ENCODE measurements at regions not wholly inside any gene's neighbourhood (a gene's known extent, or its start where the extent isn't known, plus 50 kb on each side); places are given as distances from the start of the nearest gene placed in this dataset.

GRCh38 chr4:54473077-54473545 lies 184.6 kb upstream of the KIT start (continued):
- TF ChIP-seq, protein P1, sequence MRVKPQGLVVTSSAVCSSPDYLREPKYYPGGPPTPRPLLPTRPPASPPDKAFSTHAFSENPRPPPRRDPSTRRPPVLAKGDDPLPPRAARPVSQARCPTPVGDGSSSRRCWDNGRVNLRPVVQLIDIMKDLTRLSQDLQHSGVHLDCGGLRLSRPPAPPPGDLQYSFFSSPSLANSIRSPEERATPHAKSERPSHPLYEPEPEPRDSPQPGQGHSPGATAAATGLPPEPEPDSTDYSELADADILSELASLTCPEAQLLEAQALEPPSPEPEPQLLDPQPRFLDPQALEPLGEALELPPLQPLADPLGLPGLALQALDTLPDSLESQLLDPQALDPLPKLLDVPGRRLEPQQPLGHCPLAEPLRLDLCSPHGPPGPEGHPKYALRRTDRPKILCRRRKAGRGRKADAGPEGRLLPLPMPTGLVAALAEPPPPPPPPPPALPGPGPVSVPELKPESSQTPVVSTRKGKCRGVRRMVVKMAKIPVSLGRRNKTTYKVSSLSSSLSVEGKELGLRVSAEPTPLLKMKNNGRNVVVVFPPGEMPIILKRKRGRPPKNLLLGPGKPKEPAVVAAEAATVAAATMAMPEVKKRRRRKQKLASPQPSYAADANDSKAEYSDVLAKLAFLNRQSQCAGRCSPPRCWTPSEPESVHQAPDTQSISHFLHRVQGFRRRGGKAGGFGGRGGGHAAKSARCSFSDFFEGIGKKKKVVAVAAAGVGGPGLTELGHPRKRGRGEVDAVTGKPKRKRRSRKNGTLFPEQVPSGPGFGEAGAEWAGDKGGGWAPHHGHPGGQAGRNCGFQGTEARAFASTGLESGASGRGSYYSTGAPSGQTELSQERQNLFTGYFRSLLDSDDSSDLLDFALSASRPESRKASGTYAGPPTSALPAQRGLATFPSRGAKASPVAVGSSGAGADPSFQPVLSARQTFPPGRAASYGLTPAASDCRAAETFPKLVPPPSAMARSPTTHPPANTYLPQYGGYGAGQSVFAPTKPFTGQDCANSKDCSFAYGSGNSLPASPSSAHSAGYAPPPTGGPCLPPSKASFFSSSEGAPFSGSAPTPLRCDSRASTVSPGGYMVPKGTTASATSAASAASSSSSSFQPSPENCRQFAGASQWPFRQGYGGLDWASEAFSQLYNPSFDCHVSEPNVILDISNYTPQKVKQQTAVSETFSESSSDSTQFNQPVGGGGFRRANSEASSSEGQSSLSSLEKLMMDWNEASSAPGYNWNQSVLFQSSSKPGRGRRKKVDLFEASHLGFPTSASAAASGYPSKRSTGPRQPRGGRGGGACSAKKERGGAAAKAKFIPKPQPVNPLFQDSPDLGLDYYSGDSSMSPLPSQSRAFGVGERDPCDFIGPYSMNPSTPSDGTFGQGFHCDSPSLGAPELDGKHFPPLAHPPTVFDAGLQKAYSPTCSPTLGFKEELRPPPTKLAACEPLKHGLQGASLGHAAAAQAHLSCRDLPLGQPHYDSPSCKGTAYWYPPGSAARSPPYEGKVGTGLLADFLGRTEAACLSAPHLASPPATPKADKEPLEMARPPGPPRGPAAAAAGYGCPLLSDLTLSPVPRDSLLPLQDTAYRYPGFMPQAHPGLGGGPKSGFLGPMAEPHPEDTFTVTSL (CRISPR knock-in tag; IDR thresholded peaks at IDR 0.05; ENCODE audit: borderline replicate concordance): peak; percentile 47; the same call in 1 of the 2 replicates
- TF ChIP-seq PRMT3 (CRISPR knock-in tag; IDR thresholded peaks at IDR 0.05; ENCODE audit: borderline replicate concordance, low read depth) (no peak), ZNF292 (CRISPR knock-in tag; IDR thresholded peaks at IDR 0.05; ENCODE audit: borderline replicate concordance, low read depth) (no peak), ZFP36L2 (CRISPR knock-in tag; IDR thresholded peaks at IDR 0.05) (no peak), ZXDC (CRISPR knock-in tag; IDR thresholded peaks at IDR 0.05) (no peak), NR2F2 (IDR thresholded peaks at IDR 0.05; ENCODE audit: borderline replicate concordance, low read depth) (no peak)
- TF ChIP-seq, protein P2, sequence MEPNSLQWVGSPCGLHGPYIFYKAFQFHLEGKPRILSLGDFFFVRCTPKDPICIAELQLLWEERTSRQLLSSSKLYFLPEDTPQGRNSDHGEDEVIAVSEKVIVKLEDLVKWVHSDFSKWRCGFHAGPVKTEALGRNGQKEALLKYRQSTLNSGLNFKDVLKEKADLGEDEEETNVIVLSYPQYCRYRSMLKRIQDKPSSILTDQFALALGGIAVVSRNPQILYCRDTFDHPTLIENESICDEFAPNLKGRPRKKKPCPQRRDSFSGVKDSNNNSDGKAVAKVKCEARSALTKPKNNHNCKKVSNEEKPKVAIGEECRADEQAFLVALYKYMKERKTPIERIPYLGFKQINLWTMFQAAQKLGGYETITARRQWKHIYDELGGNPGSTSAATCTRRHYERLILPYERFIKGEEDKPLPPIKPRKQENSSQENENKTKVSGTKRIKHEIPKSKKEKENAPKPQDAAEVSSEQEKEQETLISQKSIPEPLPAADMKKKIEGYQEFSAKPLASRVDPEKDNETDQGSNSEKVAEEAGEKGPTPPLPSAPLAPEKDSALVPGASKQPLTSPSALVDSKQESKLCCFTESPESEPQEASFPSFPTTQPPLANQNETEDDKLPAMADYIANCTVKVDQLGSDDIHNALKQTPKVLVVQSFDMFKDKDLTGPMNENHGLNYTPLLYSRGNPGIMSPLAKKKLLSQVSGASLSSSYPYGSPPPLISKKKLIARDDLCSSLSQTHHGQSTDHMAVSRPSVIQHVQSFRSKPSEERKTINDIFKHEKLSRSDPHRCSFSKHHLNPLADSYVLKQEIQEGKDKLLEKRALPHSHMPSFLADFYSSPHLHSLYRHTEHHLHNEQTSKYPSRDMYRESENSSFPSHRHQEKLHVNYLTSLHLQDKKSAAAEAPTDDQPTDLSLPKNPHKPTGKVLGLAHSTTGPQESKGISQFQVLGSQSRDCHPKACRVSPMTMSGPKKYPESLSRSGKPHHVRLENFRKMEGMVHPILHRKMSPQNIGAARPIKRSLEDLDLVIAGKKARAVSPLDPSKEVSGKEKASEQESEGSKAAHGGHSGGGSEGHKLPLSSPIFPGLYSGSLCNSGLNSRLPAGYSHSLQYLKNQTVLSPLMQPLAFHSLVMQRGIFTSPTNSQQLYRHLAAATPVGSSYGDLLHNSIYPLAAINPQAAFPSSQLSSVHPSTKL (CRISPR knock-in tag; IDR thresholded peaks at IDR 0.05): peak; percentile 31
